Stomach smooth muscle (tissue), 2 donors: ENCODE measurements at regions not wholly inside any gene's neighbourhood (a gene's known extent, or its start where the extent isn't known, plus 50 kb on each side); places are given as distances from the start of the nearest gene placed in this dataset.

Experiments used
- H3K27ac ChIP-seq: one replicate; pipeline ENCODE4 v1.7.0; 2013; ENCODE audit warnings: mild to moderate bottlenecking, low read length, inconsistent platforms
- H3K27me3 ChIP-seq, 2 donors: one replicate each; pipeline ENCODE4 v1.7.0; 2013; ENCODE audit warnings: low read length in 2 of 2; ENCODE audit not compliant: insufficient read depth in 2 of 2, control insufficient read depth in 1 of 2
- H3K36me3 ChIP-seq, 2 donors: one replicate each; pipeline ENCODE4 v1.7.0; 2013; ENCODE audit warnings: low read length in 2 of 2; ENCODE audit not compliant: control insufficient read depth in 2 of 2, insufficient read depth in 2 of 2
- H3K4me1 ChIP-seq: one replicate; pipeline ENCODE4 v1.7.0; 2013; ENCODE audit warnings: low read length; ENCODE audit not compliant: control insufficient read depth, insufficient read depth
- H3K4me3 ChIP-seq, 2 donors: one replicate each; pipeline ENCODE4 v1.7.0; 2013; ENCODE audit warnings: low read length in 2 of 2
- H3K9ac ChIP-seq, 2 donors: one replicate each; pipeline ENCODE4 v1.7.0; 2013; ENCODE audit warnings: low read length in 2 of 2, mild to moderate bottlenecking in 1 of 2
- H3K9me3 ChIP-seq, 2 donors: one replicate each; pipeline ENCODE4 v1.7.0; 2013; ENCODE audit warnings: low read length in 2 of 2; ENCODE audit not compliant: control insufficient read depth in 2 of 2
- donor health status: healthy.
- donor health status: Pancreatic carcinoma.

DNA sequence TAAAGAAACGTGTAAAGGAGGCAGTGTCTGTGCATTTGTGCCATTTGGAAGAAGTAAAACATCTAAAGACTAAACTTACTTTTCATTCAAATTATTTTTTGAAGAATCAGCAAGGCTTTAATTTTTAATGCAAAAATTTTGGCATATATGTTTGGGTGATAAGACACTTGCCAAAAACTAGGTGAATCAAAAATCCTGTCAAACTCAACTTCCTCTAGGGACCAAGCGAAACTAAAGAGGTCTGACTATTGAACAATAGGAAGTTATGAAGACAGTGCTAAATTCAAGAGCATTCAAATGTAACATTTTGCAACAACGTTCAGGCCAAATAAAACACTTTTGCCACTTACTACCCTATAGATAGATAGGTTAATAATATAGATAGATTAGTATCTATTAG, 306.1 kb downstream of the NOL4 start:
- H3K9ac ChIP-seq, result no peak overlapping the region
- no peaks in the 10 kb centered on the region for H3K27me3 ChIP-seq
- H3K27ac ChIP-seq, result no peak overlapping the region
- H3K9me3 ChIP-seq, result no peaks in the 10 kb centered on the region
- no peaks in the 10 kb centered on the region for H3K36me3 ChIP-seq
- no peak overlapping the region for H3K4me3 ChIP-seq
- no peaks in the 10 kb centered on the region for H3K4me1 ChIP-seq

DNA sequence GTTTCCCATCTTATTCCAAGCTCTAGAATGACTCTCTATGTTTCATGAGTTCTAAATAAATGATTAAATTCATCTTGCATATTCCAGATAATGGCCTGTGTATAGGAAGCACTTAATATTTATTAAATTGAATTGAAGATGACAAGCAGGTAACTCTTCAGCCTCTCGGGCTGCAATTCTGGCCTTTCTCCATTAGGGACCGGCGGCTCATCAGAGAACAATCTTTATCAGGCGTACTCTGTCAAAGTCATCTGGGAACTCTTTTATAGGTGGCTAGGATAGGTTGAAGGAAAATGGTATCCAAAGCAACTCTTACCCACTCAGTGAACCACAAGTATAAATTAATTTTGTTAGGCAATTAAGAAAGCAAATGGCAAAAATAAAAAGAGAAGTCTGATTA, 308.5 kb downstream of the NOL4 start:
- Histone ChIP-seq H3K36me3 (no peaks in the 10 kb centered on the region), H3K4me1 (no peaks in the 10 kb centered on the region), H3K4me3 (no peak overlapping the region), H3K27ac (no peak overlapping the region), H3K27me3 (no peaks in the 10 kb centered on the region), H3K9ac (no peak overlapping the region), H3K9me3 (no peaks in the 10 kb centered on the region)

DNA sequence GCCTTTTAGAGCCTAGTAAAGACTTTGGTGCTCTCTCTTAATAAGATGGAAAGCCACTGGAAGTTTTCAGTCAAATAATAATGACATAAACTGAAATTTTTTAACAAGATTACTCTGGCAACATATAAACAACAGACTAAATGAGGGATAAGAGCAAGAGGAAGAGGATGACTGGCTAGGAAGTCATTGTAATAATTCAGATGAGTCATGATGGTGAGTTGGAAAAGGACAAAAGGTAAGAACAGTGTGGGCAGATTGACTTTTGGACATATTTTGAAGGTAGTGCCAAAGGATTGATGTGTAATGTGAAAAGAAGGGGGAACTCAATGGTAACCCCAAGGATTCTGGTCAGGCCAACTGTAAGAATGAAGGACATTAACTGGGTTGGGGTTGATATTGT, 310.3 kb downstream of the NOL4 start:
- no peaks in the 10 kb centered on the region for H3K36me3 ChIP-seq
- H3K9me3 ChIP-seq, result no peaks in the 10 kb centered on the region
- H3K4me3 ChIP-seq, result no peak overlapping the region
- no peak overlapping the region for H3K9ac ChIP-seq
- H3K27me3 ChIP-seq, result no peaks in the 10 kb centered on the region
- no peaks in the 10 kb centered on the region for H3K4me1 ChIP-seq
- H3K27ac ChIP-seq, result no peak overlapping the region

DNA sequence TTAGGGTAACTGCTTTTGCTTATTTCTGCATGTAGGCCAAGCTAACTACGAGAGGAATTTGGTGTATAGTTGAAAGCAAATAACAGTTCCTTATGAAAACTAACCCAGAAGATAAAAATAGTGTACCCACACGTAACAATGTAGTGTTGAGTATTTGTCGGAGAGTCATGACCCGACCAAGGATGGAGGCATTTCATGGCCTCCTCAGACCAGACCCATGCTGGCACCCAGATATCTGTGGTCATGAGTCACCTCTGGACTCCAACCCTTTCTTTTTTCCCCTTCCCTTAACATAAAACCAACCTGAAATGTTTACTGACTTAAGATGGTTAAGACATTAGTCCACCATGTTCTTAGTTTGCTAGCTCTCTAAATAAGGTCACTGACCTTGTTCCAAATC, 318.7 kb downstream of the NOL4 start:
- H3K9ac ChIP-seq, result no peak overlapping the region
- no peaks in the 10 kb centered on the region for H3K27me3 ChIP-seq
- H3K4me1 ChIP-seq, result no peaks in the 10 kb centered on the region
- no peaks in the 10 kb centered on the region for H3K36me3 ChIP-seq
- no peaks in the 10 kb centered on the region for H3K9me3 ChIP-seq
- H3K27ac ChIP-seq, result no peak overlapping the region
- H3K4me3 ChIP-seq, result no peak overlapping the region

DNA sequence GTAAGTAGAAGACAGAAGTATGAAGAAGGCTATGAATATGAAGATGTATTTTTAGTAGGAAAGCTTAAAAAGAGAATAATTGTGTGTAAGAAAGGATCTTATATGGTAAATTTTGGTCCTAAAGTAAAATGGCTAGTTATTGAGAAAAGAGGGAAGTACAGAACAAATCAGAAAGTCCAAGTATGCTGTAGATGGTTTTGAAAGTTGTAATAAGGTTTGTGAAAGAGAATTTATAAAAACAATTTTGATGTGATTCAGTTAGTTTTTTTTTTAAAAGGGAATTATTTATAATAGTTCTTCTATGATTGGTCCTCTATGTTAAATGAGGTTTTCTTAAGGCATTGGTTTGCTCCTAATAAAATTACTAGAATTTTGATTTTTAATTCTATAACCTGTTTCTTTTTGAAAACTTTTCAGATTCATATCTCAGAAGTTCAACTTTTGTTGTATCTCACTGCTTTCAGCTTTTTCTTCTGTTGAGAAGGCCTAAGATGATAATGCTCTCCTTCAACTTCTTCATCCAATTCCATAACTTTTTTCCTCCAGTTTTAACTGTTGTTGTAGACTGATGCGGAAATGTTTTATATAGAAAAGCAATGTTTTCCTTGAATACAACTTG, 322.7 kb downstream of the NOL4 start:
- H3K27ac ChIP-seq, result no peak overlapping the region
- no peak overlapping the region for H3K9ac ChIP-seq
- H3K9me3 ChIP-seq, result no peaks in the 10 kb centered on the region
- no peaks in the 10 kb centered on the region for H3K36me3 ChIP-seq
- H3K27me3 ChIP-seq, result no peaks in the 10 kb centered on the region
- no peak overlapping the region for H3K4me3 ChIP-seq
- no peaks in the 10 kb centered on the region for H3K4me1 ChIP-seq

DNA sequence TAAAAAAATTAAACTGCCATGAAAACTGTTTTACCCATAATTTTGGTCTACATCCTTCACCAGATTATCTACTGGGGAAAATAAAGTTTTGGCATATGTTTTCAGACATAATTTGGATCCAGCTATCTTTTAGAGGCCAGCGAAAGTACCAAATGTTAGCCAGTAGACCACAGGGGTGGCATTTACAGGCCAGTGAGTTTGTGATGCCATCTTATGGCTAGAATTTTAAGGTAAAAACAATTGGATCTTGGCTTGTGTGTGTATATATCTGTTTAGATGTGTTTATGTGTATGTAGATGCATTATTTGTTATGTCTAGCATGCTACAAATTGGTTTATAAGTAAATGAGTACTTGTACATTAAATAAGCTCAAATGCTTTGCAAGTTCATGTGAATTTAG, 322.6 kb downstream of the ASXL3 start:
- Histone ChIP-seq H3K4me3 (no peak overlapping the region), H3K36me3 (no peaks in the 10 kb centered on the region), H3K9ac (no peak overlapping the region), H3K9me3 (no peaks in the 10 kb centered on the region), H3K27me3 (no peaks in the 10 kb centered on the region), H3K4me1 (no peaks in the 10 kb centered on the region), H3K27ac (no peak overlapping the region)

DNA sequence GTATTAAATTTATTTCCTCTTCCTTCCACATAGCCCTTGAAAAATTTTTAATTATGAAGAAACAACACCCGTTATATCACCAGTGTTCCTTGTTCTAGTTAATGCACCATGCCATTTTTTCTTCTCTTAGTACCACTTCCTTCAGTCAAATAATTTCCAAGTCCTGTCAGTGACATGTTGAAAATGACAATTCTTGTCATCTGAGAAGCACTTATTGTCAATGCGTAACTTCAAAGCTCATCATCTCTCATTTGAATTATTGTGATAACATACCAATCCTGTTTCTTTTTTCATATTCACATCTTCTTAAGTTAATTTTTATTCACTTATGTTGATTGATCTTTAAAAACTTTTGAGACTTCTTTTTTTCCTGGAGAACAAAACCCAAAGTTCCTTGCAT, 320.4 kb downstream of the ASXL3 start:
- no peak overlapping the region for H3K4me3 ChIP-seq
- no peaks in the 10 kb centered on the region for H3K4me1 ChIP-seq
- H3K27ac ChIP-seq, result no peak overlapping the region
- no peaks in the 10 kb centered on the region for H3K27me3 ChIP-seq
- no peaks in the 10 kb centered on the region for H3K36me3 ChIP-seq
- no peaks in the 10 kb centered on the region for H3K9me3 ChIP-seq
- no peak overlapping the region for H3K9ac ChIP-seq

DNA sequence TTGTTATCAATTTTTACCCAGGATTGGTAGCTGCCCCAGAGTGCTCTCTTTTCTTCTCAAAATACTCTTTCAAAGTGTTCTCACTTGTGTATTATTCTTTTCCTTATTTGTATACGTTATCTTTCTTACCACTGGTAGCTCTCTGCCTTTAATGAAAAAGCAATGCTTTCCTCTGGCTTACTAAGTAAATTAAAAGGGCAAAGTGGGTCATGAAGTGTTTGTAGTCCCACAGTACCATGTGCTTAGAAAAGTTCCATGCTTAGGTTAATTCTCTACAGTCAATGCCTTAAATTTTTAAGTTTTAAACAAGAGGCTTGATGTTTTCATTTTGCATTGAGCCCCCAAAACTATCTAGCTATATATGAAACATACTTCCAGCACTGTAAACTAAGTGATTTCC, 300.2 kb downstream of the ASXL3 start:
- Histone ChIP-seq H3K27me3 (no peaks in the 10 kb centered on the region), H3K36me3 (no peaks in the 10 kb centered on the region), H3K27ac (no peak overlapping the region), H3K9me3 (no peaks in the 10 kb centered on the region), H3K4me1 (no peaks in the 10 kb centered on the region), H3K4me3 (no peak overlapping the region), H3K9ac (no peak overlapping the region)

DNA sequence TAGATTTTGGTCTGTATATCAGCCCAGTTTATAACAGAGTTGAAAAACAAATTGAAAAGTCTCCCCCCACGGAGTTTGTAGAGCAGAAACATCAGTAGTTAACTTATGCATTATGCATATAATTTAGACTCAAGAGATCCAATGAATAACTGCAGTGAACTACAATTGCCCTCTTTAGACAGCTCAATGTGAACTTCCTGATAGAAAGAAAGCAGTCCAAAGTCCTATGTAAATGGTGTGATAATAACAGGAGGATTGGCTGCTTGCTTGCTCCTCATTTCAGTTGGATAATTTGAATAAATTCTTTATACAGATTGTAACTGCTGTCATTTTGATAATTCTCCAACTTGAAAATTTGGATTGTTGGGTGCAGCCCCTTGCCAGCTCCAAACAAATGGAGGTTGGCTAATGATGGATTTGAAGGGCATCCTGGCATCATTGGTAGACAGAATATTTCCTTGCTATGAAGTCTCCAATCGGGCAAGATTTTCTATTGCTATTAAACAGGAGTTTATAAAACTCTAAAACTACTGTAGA, 297.1 kb downstream of the ASXL3 start:
- no peaks in the 10 kb centered on the region for H3K9me3 ChIP-seq
- H3K27me3 ChIP-seq, result no peaks in the 10 kb centered on the region
- no peaks in the 10 kb centered on the region for H3K4me1 ChIP-seq
- H3K36me3 ChIP-seq, result no peaks in the 10 kb centered on the region
- no peak overlapping the region for H3K9ac ChIP-seq
- H3K4me3 ChIP-seq, result no peak overlapping the region
- no peak overlapping the region for H3K27ac ChIP-seq

DNA sequence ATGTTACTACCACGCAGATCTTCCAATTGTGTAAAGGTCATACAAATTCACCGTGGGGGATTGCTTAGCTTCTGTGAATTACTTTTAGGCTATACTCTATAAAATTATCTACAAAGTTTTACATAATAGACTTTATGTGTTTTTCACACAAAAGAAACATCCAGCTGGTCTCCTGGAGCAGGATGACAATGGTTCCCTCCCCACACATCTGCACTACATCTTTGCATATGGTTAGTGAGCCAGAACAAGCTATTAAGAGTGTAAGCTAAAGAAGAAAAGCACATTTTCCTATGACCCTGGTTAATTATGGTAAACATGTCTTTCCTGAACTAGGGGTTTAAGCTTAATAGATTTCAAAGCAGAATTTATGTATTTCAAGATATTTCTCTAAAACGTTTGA, 295.1 kb downstream of the ASXL3 start:
- Histone ChIP-seq H3K27ac (no peak overlapping the region), H3K4me3 (no peak overlapping the region), H3K9me3 (no peaks in the 10 kb centered on the region), H3K27me3 (no peaks in the 10 kb centered on the region), H3K36me3 (no peaks in the 10 kb centered on the region), H3K4me1 (no peaks in the 10 kb centered on the region), H3K9ac (no peak overlapping the region)

DNA sequence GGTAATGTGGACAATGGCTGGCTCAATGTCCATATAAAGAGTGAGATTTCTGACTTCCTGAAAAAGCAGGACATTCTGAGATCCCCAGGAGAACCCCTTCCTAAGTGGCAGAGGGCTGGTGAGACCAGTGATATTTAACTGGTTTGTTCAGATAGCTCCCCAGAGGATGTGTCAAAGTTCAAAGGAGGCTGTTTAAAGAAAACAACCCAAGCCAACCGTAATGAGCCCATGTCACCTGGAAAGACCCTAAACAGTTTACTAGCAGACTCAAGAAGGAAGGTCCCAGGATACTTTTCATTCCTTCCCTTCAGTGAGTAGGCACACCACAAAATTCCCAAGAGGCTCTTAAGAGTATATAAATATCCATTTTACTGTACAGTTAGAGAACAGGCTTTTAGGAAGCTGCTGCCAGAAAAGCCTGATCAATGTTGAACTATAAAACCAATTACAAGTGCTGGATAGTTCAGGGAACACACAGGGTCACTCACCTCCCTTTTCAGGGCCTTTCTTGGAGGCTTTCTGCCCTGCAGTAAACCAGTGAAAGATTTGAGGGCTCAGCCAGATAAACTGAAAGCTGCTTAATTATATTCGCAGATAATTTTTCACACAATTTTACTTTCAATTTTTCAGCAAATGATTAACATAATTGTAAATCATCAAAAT, 293.5 kb downstream of the ASXL3 start:
- Histone ChIP-seq H3K4me3 (no peak overlapping the region), H3K9me3 (no peaks in the 10 kb centered on the region)

More for the DNA sequence above, 293.5 kb downstream of the ASXL3 start:
- Histone ChIP-seq H3K27me3 (no peaks in the 10 kb centered on the region), H3K27ac (no peak overlapping the region), H3K36me3 (no peaks in the 10 kb centered on the region), H3K4me1 (no peaks in the 10 kb centered on the region), H3K9ac (no peak overlapping the region)
